SJSA1 (cell line): ENCODE measurements at regions not wholly inside any gene's neighbourhood (a gene's known extent, or its start where the extent isn't known, plus 50 kb on each side); places are given as distances from the start of the nearest gene placed in this dataset.
"Not testable (repeated sequence)": the region's sequence is repeated elsewhere in the genome, so short reads cannot be mapped to it uniquely, and the experiment has no call there.

Experiments used
- DNase-seq, 2 experiments: peaks; one replicate each; pipeline ENCODE4 v3.0.0-alpha.2; 2015 to 2020; ENCODE audit warnings: low spot score in 2 of 2, low read depth in 1 of 2
- H3K27ac ChIP-seq: fragments of 250-450 bp; sonication (Bioruptor Pico); 2 replicates; pipeline ENCODE4 v1.5.1; 2020; ENCODE audit warnings: mild to moderate bottlenecking, moderate library complexity
- H3K27me3 ChIP-seq: fragments of 250-450 bp; sonication (Bioruptor Pico); replicated peaks from 2 replicates; pipeline ENCODE4 v1.5.1; 2020; ENCODE audit warnings: mild to moderate bottlenecking, moderate library complexity
- H3K36me3 ChIP-seq: fragments of 250-450 bp; sonication (Bioruptor Pico); 2 replicates; pipeline ENCODE4 v1.5.1; 2020; ENCODE audit warnings: mild to moderate bottlenecking
- H3K4me1 ChIP-seq: fragments of 250-450 bp; sonication (Bioruptor Pico); replicated peaks from 2 replicates; pipeline ENCODE4 v1.6.1; 2021; ENCODE audit warnings: mild to moderate bottlenecking
- H3K4me3 ChIP-seq: fragments of 250-450 bp; sonication (Bioruptor Pico); 2 replicates; pipeline ENCODE4 v1.5.1; 2020; ENCODE audit warnings: mild to moderate bottlenecking
- H3K9me3 ChIP-seq: fragments of 250-450 bp; sonication (Bioruptor Pico); replicated peaks from 2 replicates; pipeline ENCODE4 v1.5.1; 2020; ENCODE audit warnings: mild to moderate bottlenecking

GRCh38 chr4:179163147-179163546, 1720.9 kb upstream of the AGA start:
- Histone ChIP-seq H3K9me3 (peaks cover 8% of the 10 kb centered on the region; the same call in 1 of the 2 replicates), H3K27me3 (no peaks in the 10 kb centered on the region), H3K27ac (no peak overlapping the region), H3K4me3 (no peak overlapping the region), H3K4me1 (no peaks in the 10 kb centered on the region), H3K36me3 (no peaks in the 10 kb centered on the region)
- no peak for DNase-seq

DNA sequence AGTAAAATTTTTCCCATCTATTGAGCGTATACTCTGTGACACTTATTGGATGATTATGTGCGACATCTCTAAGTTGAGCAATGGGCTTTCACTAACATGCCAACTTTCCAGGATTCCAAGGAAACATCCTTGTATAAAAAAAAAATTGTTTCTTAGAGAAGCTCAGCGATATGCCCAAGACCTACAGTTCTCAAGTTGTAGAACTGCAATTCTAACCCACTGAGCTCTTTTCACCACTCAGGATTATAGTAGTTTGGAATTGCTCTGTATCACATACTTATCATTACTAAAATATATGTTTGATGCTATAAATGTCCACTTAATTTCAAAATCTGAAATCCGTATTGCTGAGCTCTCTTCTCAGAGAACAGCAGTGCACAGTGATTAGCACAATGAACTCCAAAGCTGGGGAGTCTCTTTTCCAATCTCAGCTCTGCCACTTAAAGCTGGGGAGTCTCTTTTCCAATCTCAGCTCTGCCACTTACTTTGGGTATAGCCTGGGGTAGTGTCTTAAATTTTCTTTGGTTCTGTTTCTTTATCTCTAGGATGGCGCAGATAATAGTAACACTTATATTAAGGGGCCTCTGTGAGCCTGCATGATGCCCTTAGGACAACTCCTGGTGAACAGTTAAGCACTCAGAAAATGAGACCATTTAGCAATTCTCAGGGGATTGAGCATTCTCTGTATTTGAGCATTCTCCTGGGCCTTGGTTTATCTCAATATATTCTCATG, 1722.2 kb upstream of the AGA start:
- Histone ChIP-seq H3K27ac (no peak overlapping the region), H3K27me3 (no peaks in the 10 kb centered on the region), H3K4me1 (no peaks in the 10 kb centered on the region), H3K4me3 (no peak overlapping the region), H3K9me3 (peaks cover 5% of the 10 kb centered on the region; the same call in 1 of the 2 replicates), H3K36me3 (no peaks in the 10 kb centered on the region)
- DNase-seq, result no peak

DNA sequence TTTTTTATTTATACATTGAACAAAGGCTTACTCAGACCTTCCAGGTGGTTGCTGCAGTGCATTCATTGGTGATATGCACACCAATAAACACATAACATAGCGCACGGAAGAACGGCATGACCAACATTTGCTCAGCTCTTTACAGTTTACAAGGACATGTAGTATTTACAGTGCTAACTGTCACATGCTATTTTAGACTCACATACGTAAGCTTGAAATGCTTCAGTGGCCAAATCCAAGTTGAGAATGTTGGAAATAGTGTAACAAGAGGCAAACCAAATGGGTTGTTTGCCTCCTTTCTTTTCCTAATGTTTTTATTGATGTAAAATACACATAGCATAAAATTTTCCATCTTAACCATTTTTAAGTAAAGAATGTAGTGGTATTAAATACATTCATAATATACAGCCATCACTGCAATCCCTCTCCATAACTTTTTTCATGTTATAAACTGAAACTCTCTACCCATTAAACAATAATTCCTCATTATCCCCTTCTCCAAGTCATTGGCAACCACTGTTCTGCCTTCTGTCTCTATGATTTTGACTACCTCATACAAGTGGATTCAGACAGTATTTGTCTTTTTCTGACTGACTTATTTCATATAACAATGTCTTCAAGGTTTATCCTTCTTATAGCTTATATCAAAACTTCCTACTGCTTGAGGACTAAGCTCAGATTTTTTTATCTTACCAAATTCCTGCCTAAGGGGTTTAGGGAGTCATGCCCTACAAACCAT, 1722.9 kb upstream of the AGA start:
- Histone ChIP-seq H3K27ac (no peak overlapping the region), H3K27me3 (no peaks in the 10 kb centered on the region), H3K9me3 (peaks cover 5% of the 10 kb centered on the region; the same call in 1 of the 2 replicates), H3K36me3 (no peaks in the 10 kb centered on the region), H3K4me1 (no peaks in the 10 kb centered on the region), H3K4me3 (no peak overlapping the region)
- no peak for DNase-seq

DNA sequence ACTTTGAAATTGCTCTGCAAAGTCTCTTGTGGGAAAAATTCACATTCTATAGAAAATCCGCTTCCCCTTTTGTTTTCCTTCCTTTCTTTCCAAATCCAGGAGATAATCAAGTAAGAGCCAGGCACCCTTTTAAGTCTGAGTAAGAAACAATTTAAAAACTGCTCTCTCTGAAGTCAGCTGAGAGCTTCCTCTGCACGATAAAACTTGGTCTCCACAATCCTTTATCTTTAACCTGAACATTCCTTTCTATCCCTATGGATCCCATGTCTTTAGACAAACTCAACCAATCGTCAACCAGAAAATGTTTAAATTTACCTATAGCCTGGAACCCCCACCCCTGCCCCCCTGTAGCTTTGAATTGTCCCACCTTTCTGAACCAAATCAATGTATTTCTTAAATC, 1723.6 kb upstream of the AGA start:
- Histone ChIP-seq H3K27ac (no peak overlapping the region), H3K4me3 (no peak overlapping the region), H3K9me3 (peaks cover 5% of the 10 kb centered on the region; the same call in 1 of the 2 replicates), H3K27me3 (no peaks in the 10 kb centered on the region), H3K36me3 (no peaks in the 10 kb centered on the region), H3K4me1 (no peaks in the 10 kb centered on the region)
- no peak for DNase-seq

GRCh38 chr4:179170308-179170707, 1728.1 kb upstream of the AGA start:
- not testable (repeated sequence) for H3K36me3 ChIP-seq, DNase-seq, H3K4me1 ChIP-seq, H3K4me3 ChIP-seq, H3K9me3 ChIP-seq, H3K27me3 ChIP-seq, H3K27ac ChIP-seq

DNA sequence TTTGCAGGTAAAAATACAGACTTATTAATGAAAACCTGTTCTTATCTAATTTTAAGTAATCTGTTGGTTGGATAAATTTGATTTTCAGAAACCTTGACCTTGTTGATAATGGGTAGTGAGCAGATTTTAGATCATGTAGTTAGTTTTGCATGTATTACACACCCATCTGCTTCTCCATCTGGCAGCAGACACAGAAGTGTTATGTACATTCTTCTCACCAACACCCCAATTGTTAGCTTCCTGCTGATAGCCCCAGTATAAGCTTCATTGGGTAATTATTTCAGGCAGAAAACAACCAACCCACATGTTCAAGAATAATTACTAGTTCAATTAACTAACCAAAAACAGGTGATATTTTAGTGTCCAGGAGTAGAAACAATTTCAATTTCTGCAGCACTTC, 1740.5 kb upstream of the AGA start:
- Histone ChIP-seq H3K4me3 (no peak overlapping the region), H3K9me3 (no peaks in the 10 kb centered on the region), H3K27ac (no peak overlapping the region), H3K27me3 (no peaks in the 10 kb centered on the region), H3K4me1 (no peaks in the 10 kb centered on the region), H3K36me3 (no peaks in the 10 kb centered on the region)
- DNase-seq, result no peak

DNA sequence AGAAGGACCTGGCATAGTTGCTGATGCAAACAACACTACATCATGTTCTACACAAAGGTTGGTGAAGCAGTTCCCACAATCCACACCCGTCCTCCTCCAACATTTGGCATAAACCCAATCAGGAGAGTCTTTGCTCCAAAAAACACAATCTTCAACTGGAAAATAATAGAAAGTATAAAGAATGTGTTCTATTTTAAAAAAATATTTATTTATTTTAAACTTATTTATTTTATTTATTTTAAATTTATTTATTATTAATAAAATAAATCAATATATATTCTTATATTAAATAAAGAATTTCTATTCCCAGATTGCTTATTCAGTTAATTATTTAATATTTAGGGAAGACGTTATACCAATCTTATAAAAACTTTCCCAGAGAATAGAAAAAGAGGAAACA, 1753.7 kb upstream of the AGA start:
- H3K4me1 ChIP-seq, result no peaks in the 10 kb centered on the region
- no peak overlapping the region for H3K27ac ChIP-seq
- no peak for DNase-seq
- H3K9me3 ChIP-seq, result no peaks in the 10 kb centered on the region; the same call in 1 of the 2 replicates
- no peaks in the 10 kb centered on the region for H3K27me3 ChIP-seq
- no peaks in the 10 kb centered on the region for H3K36me3 ChIP-seq
- H3K4me3 ChIP-seq, result no peak overlapping the region

GRCh38 chr4:179196511-179196910, 1754.3 kb upstream of the AGA start:
- Histone ChIP-seq H3K27ac (no peak overlapping the region), H3K4me1 (no peaks in the 10 kb centered on the region), H3K9me3 (no peaks in the 10 kb centered on the region; the same call in 1 of the 2 replicates), H3K27me3 (no peaks in the 10 kb centered on the region), H3K4me3 (no peak overlapping the region), H3K36me3 (no peaks in the 10 kb centered on the region)
- DNase-seq, result no peak

DNA sequence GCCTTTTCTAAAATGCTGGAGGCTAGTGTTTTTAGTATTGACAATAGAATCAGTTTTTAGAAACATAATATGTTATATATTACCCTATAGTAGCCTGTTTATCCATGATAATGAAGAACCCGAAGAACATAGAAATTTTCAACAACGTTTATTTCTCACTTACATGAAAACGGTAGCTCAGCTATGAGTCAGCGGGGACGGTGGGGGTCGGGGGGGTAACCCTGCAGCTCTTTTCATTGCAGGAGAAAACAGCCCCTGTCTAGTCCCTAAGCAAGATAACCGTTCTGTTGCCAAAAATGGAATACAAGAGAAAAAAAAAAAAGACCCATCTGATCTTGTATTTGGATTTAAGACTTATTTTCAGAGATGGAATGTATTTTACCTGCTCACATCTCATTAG, 1758.4 kb upstream of the AGA start:
- no peak for DNase-seq
- no peak overlapping the region for H3K4me3 ChIP-seq
- H3K9me3 ChIP-seq, result no peaks in the 10 kb centered on the region; the same call in 1 of the 2 replicates
- H3K36me3 ChIP-seq, result no peaks in the 10 kb centered on the region
- no peaks in the 10 kb centered on the region for H3K27me3 ChIP-seq
- no peaks in the 10 kb centered on the region for H3K4me1 ChIP-seq
- H3K27ac ChIP-seq, result no peak overlapping the region

- Histone ChIP-seq H3K27me3 (no peaks in the 10 kb centered on the region), H3K4me1 (no peaks in the 10 kb centered on the region), H3K27ac (no peak overlapping the region), H3K36me3 (no peaks in the 10 kb centered on the region), H3K4me3 (no peak overlapping the region), H3K9me3 (no peaks in the 10 kb centered on the region; the same call in 1 of the 2 replicates)
- DNase-seq, result no peak
Observed at GRCh38 chr4:179225594-179225993, 1783.4 kb upstream of the AGA start.

- no peaks in the 10 kb centered on the region for H3K27me3 ChIP-seq
- no peaks in the 10 kb centered on the region for H3K9me3 ChIP-seq
- H3K27ac ChIP-seq, result no peak overlapping the region
- H3K4me3 ChIP-seq, result no peak overlapping the region
- H3K36me3 ChIP-seq, result no peaks in the 10 kb centered on the region
- no peaks in the 10 kb centered on the region for H3K4me1 ChIP-seq
- no peak for DNase-seq
Observed at GRCh38 chr4:179248821-179249220, 1806.6 kb upstream of the AGA start.

DNA sequence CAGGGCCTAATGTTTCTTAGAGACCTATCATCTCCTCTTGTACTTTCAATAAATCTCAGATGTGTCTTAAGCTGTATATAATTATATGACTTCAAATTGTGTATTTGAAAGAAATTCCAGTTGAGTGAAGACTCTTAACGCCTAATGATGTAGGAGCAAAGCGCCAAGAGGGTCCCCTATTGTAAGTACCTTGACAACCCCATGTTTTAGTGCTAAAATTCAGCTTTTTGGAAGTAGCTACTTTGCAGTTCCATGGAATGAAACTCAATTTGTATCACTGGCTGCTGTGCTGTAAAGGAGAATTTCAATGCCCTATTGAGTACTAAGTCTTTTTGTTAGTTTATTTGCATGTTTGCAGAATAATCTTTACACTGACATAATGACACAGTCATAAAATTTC, 1826.6 kb upstream of the AGA start:
- no peaks in the 10 kb centered on the region for H3K36me3 ChIP-seq
- DNase-seq, result no peak
- H3K27me3 ChIP-seq, result no peaks in the 10 kb centered on the region
- H3K9me3 ChIP-seq, result peaks cover 4% of the 10 kb centered on the region; the same call in 1 of the 2 replicates
- H3K4me1 ChIP-seq, result no peaks in the 10 kb centered on the region
- no peak overlapping the region for H3K4me3 ChIP-seq
- no peak overlapping the region for H3K27ac ChIP-seq

DNA sequence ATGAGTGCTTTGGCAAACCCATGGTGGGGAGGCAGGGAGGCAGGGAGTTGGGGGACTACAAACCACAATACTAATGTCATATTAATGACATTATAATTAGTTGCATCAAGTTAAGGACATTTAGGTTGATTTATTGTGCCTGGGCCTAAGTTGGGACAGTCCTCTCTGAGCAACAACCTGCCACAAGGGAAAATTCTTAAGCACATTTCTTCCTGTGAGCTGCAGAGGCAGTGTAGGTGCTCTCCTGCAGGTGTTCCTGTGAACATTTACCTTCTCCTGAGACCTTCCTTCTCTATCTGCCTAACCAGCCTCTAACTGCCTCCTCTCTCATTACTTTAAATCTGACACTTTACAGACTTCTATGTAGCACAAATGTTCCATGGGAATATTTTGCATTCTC, 1830.0 kb upstream of the AGA start:
- no peaks in the 10 kb centered on the region for H3K27me3 ChIP-seq
- DNase-seq, result no peak
- no peaks in the 10 kb centered on the region for H3K36me3 ChIP-seq
- H3K4me3 ChIP-seq, result no peak overlapping the region
- no peak overlapping the region for H3K27ac ChIP-seq
- 0 out of 2 replicates have a peak, but pooled peaks cover under 1% of the 10 kb centered on the region for H3K9me3 ChIP-seq
- H3K4me1 ChIP-seq, result no peaks in the 10 kb centered on the region

GRCh38 chr4:179278647-179279046, 1836.4 kb upstream of the AGA start:
- Histone ChIP-seq H3K27ac (no peak overlapping the region), H3K4me3 (no peak overlapping the region), H3K9me3 (peaks cover 6% of the 10 kb centered on the region; the same call in 1 of the 2 replicates), H3K4me1 (no peaks in the 10 kb centered on the region), H3K36me3 (no peaks in the 10 kb centered on the region), H3K27me3 (no peaks in the 10 kb centered on the region)
- no peak for DNase-seq
